ENCODE measurements at regions not wholly inside any gene's neighbourhood (a gene's known extent, or its start where the extent isn't known, plus 50 kb on each side); places are given as distances from the start of the nearest gene placed in this dataset.

DNA sequence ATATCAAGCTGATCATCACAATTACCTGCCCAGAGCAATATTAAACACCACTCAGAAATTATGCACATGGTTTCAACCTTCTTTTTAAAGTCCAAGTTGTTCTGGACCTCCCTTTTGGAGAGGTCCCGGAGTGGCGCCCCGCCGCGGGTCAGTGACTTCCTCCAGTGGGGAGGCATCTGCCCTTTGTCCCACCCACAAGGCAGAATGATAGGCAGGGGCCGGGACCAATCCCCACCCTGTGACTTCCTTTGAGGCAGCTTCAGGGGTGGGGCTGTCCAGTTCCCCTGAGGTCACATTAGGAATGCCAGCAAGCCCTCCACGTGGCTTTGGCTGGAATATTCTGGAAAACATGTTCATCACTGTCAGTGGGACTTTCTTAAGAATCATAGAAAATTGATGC lies 207.0 kb downstream of the ANKRD60 start:
- Histone ChIP-seq H2AFZ (ENCODE audit: control insufficient read depth, low read length) (no peak overlapping the region), H3K36me3 (ENCODE audit: control insufficient read depth in 2 of 2, extremely low read depth in 1 of 2, insufficient read depth in 2 of 2, low read length in 2 of 2) (no peaks in the 10 kb centered on the region), H3K27ac (ENCODE audit: control insufficient read depth, insufficient read depth, low read length) (no peak overlapping the region), H3K9me1 (ENCODE audit: control insufficient read depth, extremely low read depth, insufficient read depth, low read length) (no peaks in the 10 kb centered on the region), H3K9ac (ENCODE audit: control insufficient read depth, extremely low read depth, insufficient read depth, low read length) (no peak overlapping the region), H4K20me1 (ENCODE audit: control insufficient read depth, extremely low read depth, insufficient read depth, low read length) (no peaks in the 10 kb centered on the region), H3K27me3 (ENCODE audit: control insufficient read depth, extremely low read depth, insufficient read depth, low read length) (peaks cover 26% of the 10 kb centered on the region), H3K4me1 (ENCODE audit: control insufficient read depth, extremely low read depth, insufficient read depth, low read length) (peaks cover 21% of the 10 kb centered on the region), H3K4me3 (ENCODE audit: control insufficient read depth in 2 of 3, extremely low read depth in 1 of 3, insufficient read depth in 2 of 3, low read depth in 1 of 3, low read length in 3 of 3) (no peak overlapping the region), H3K79me2 (ENCODE audit: control insufficient read depth, insufficient read depth, low read length) (no peaks in the 10 kb centered on the region), H3K4me2 (ENCODE audit: control insufficient read depth, extremely low read depth, insufficient read depth, low read depth, low read length) (no peak overlapping the region), H3K9me3 (ENCODE audit: control insufficient read depth, low read depth, low read length) (no peaks in the 10 kb centered on the region)
- dilution Hi-C loops (cut with MboI; ENCODE audit: extremely low pct_ligation_motif_present, low sequenced_read_pairs): no loop called here
- no peak for DNase-seq (ENCODE audit: low read depth, low spot score)
- no peak for TF ChIP-seq EZH2 (IDR thresholded peaks at IDR 0.05; ENCODE audit: low read length)
- TF ChIP-seq, protein P1, sequence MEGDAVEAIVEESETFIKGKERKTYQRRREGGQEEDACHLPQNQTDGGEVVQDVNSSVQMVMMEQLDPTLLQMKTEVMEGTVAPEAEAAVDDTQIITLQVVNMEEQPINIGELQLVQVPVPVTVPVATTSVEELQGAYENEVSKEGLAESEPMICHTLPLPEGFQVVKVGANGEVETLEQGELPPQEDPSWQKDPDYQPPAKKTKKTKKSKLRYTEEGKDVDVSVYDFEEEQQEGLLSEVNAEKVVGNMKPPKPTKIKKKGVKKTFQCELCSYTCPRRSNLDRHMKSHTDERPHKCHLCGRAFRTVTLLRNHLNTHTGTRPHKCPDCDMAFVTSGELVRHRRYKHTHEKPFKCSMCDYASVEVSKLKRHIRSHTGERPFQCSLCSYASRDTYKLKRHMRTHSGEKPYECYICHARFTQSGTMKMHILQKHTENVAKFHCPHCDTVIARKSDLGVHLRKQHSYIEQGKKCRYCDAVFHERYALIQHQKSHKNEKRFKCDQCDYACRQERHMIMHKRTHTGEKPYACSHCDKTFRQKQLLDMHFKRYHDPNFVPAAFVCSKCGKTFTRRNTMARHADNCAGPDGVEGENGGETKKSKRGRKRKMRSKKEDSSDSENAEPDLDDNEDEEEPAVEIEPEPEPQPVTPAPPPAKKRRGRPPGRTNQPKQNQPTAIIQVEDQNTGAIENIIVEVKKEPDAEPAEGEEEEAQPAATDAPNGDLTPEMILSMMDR (optimal IDR thresholded peaks at IDR 0.05 in 1 of 3, IDR thresholded peaks at IDR 0.05 in 1 of 3, conservative IDR thresholded peaks at IDR 0.05 in 1 of 3; ENCODE audit: extremely low read depth in 1 of 3, insufficient read depth in 2 of 3, low read length in 3 of 3): no peak
- no peak for FAIRE-seq

DNA sequence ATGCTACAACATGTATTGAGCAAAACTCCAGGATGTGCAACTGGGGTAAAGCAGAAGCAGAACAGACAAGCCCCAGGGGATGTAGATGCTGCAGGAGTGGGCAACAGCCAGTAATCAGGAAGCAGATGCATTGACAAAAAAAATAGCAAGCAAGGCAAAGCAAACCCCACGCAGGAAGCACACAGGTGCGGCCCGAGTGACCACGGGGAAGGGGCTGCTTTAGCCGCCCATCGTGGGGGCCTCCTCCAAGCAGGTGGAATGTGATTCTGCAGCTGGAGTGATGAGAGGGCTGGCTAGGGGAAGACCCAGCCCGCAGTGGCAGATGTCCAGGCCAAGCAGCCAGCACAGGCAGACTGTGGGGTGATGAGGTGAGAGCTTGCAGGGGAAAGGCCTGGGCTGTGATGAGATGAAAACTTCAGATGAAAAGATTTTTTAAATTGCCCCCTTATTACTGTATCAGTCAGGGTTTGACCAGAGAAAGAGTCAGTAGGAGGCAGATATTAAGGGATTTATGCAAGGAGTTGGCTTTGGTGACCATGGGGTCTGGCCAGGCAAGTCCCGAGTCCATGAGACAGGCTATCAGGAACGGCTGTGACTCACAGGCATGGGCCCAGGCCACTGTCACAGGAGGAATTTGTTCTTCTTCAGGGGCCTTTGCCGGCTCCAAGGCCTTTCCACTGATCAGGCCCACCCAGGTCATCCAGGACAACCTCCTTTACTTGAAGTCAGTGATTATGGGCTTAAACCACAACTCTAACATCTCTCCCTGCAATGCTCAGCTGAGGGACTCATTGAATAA lies 207.6 kb downstream of the ANKRD60 start:
- dilution Hi-C loops (cut with MboI; ENCODE audit: extremely low pct_ligation_motif_present, low sequenced_read_pairs): no loop called here
- H3K27ac ChIP-seq (ENCODE audit: control insufficient read depth, insufficient read depth, low read length): no peak overlapping the region
- FAIRE-seq: no peak

More for the DNA sequence above, 207.6 kb downstream of the ANKRD60 start:
- DNase-seq (ENCODE audit: low read depth, low spot score): no peak
- H4K20me1 ChIP-seq (ENCODE audit: control insufficient read depth, extremely low read depth, insufficient read depth, low read length): no peaks in the 10 kb centered on the region
- no peaks in the 10 kb centered on the region for H3K9me3 ChIP-seq (ENCODE audit: control insufficient read depth, low read depth, low read length)
- no peak overlapping the region for H3K4me3 ChIP-seq (ENCODE audit: control insufficient read depth in 2 of 3, extremely low read depth in 1 of 3, insufficient read depth in 2 of 3, low read depth in 1 of 3, low read length in 3 of 3)
- no peak overlapping the region for H3K9ac ChIP-seq (ENCODE audit: control insufficient read depth, extremely low read depth, insufficient read depth, low read length)
- TF ChIP-seq, protein P1 (optimal IDR thresholded peaks at IDR 0.05 in 1 of 3, IDR thresholded peaks at IDR 0.05 in 1 of 3, conservative IDR thresholded peaks at IDR 0.05 in 1 of 3; ENCODE audit: extremely low read depth in 1 of 3, insufficient read depth in 2 of 3, low read length in 3 of 3): no peak
- no peak for TF ChIP-seq EZH2 (IDR thresholded peaks at IDR 0.05; ENCODE audit: low read length)
- peaks cover 23% of the 10 kb centered on the region for H3K4me1 ChIP-seq (ENCODE audit: control insufficient read depth, extremely low read depth, insufficient read depth, low read length)
- no peak overlapping the region for H3K4me2 ChIP-seq (ENCODE audit: control insufficient read depth, extremely low read depth, insufficient read depth, low read depth, low read length)
- no peaks in the 10 kb centered on the region for H3K9me1 ChIP-seq (ENCODE audit: control insufficient read depth, extremely low read depth, insufficient read depth, low read length)
- H3K27me3 ChIP-seq (ENCODE audit: control insufficient read depth, extremely low read depth, insufficient read depth, low read length): peaks cover 26% of the 10 kb centered on the region
- no peak overlapping the region for H2AFZ ChIP-seq (ENCODE audit: control insufficient read depth, low read length)
- H3K36me3 ChIP-seq (ENCODE audit: control insufficient read depth in 2 of 2, extremely low read depth in 1 of 2, insufficient read depth in 2 of 2, low read length in 2 of 2): no peaks in the 10 kb centered on the region
- H3K79me2 ChIP-seq (ENCODE audit: control insufficient read depth, insufficient read depth, low read length): no peaks in the 10 kb centered on the region
